HFF-Myc (cell line): ENCODE measurements at regions not wholly inside any gene's neighbourhood (a gene's known extent, or its start where the extent isn't known, plus 50 kb on each side); places are given as distances from the start of the nearest gene placed in this dataset.

ENCODE experiments used
- DNase-seq: peaks from one replicate; pipeline ENCODE4 v3.0.0-alpha.2; 2011; ENCODE audit warnings: low read depth; ENCODE audit errors: extremely low read depth
- H3K4me3 ChIP-seq: replicated peaks from 2 replicates; pipeline ENCODE4 v1.5.1; 2011; ENCODE audit warnings: low read depth, mild to moderate bottlenecking, control low read depth, low read length
- TF ChIP-seq, protein P1 (sequence below): IDR thresholded peaks from 2 replicates; pipeline ENCODE4 v1.5.1; 2012; ENCODE audit warnings: mild to moderate bottlenecking, low read depth, low read length, control low read depth; ENCODE audit errors: missing control alignments

- DNase-seq, result no peak
- no peak overlapping the region for H3K4me3 ChIP-seq
- TF ChIP-seq, protein P1, sequence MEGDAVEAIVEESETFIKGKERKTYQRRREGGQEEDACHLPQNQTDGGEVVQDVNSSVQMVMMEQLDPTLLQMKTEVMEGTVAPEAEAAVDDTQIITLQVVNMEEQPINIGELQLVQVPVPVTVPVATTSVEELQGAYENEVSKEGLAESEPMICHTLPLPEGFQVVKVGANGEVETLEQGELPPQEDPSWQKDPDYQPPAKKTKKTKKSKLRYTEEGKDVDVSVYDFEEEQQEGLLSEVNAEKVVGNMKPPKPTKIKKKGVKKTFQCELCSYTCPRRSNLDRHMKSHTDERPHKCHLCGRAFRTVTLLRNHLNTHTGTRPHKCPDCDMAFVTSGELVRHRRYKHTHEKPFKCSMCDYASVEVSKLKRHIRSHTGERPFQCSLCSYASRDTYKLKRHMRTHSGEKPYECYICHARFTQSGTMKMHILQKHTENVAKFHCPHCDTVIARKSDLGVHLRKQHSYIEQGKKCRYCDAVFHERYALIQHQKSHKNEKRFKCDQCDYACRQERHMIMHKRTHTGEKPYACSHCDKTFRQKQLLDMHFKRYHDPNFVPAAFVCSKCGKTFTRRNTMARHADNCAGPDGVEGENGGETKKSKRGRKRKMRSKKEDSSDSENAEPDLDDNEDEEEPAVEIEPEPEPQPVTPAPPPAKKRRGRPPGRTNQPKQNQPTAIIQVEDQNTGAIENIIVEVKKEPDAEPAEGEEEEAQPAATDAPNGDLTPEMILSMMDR, result no peak
Measured at GRCh38 chr7:116120839-116121238, 89.5 kb upstream of the TES start.

GRCh38 chr7:116122972-116123595 is 87.3 kb upstream of the TES start:
- TF ChIP-seq, protein P1, result peak; percentile 63
- no peak overlapping the region for H3K4me3 ChIP-seq
- DNase-seq, result peak; percentile 21

GRCh38 chr7:116128139-116128538 is 82.2 kb upstream of the TES start:
- TF ChIP-seq, protein P1, result no peak
- no peak overlapping the region for H3K4me3 ChIP-seq
- DNase-seq, result no peak

GRCh38 chr7:116135306-116135705 is 75.0 kb upstream of the TES start:
- no peak for DNase-seq
- H3K4me3 ChIP-seq, result no peak overlapping the region
- TF ChIP-seq, protein P1, result no peak

GRCh38 chr7:116138202-116138801 is 72.0 kb upstream of the TES start:
- TF ChIP-seq, protein P1, result peak; percentile 68
- H3K4me3 ChIP-seq, result no peak overlapping the region
- DNase-seq, result peak; percentile 63

- DNase-seq, result no peak
Measured at GRCh38 chr7:116139007-116139406, 71.3 kb upstream of the TES start.

More at GRCh38 chr7:116139007-116139406, 71.3 kb upstream of the TES start:
- no peak overlapping the region for H3K4me3 ChIP-seq
- TF ChIP-seq, protein P1, result no peak
